H9 (cell line): ENCODE measurements at regions not wholly inside any gene's neighbourhood (a gene's known extent, or its start where the extent isn't known, plus 50 kb on each side); places are given as distances from the start of the nearest gene placed in this dataset.

Experiments
- DNase-seq: peaks from one replicate; pipeline ENCODE4 v3.0.0-alpha.2; 2017
- H2AFZ ChIP-seq: one replicate; pipeline ENCODE4 v1.6.1; 2013; ENCODE audit warnings: mild to moderate bottlenecking, low read length, control low read depth, moderate library complexity
- H2AK5ac ChIP-seq: 2 replicates; pipeline ENCODE4 v1.6.1; 2013; ENCODE audit warnings: low read length, control low read depth, mixed read lengths; ENCODE audit not compliant: insufficient read length
- H2BK120ac ChIP-seq: one replicate; pipeline ENCODE4 v1.6.1; 2013; ENCODE audit warnings: low read depth, mild to moderate bottlenecking, low read length, control low read depth, inconsistent platforms; ENCODE audit not compliant: poor library complexity, severe bottlenecking
- H2BK12ac ChIP-seq: 2 replicates; pipeline ENCODE4 v1.6.1; 2013; ENCODE audit warnings: low read length, control low read depth, mixed read lengths, low read depth; ENCODE audit not compliant: insufficient read length
- H2BK15ac ChIP-seq: 2 replicates; pipeline ENCODE4 v1.6.1; 2013; ENCODE audit warnings: low read depth, low read length, control low read depth
- H2BK20ac ChIP-seq: one replicate; pipeline ENCODE4 v1.6.1; 2013; ENCODE audit warnings: low read depth, mild to moderate bottlenecking, low read length, control low read depth, inconsistent platforms; ENCODE audit not compliant: poor library complexity, severe bottlenecking
- H2BK5ac ChIP-seq: 2 replicates; pipeline ENCODE4 v1.6.1; 2013; ENCODE audit warnings: low read length, control low read depth, mixed read lengths; ENCODE audit not compliant: insufficient read length
- H3K14ac ChIP-seq: 2 replicates; pipeline ENCODE4 v1.6.1; 2013; ENCODE audit warnings: low read length, control low read depth; ENCODE audit not compliant: insufficient read depth
- H3K18ac ChIP-seq: 2 replicates; pipeline ENCODE4 v1.6.1; 2013; ENCODE audit warnings: low read depth, mild to moderate bottlenecking, mixed read lengths, low read length, control low read depth; ENCODE audit not compliant: insufficient read length
- H3K23ac ChIP-seq: 2 replicates; pipeline ENCODE4 v1.6.1; 2013; ENCODE audit warnings: low read length, control low read depth, mixed read lengths, low read depth; ENCODE audit not compliant: insufficient read length
- H3K23me2 ChIP-seq: 2 replicates; pipeline ENCODE4 v1.6.1; 2013; ENCODE audit warnings: low read depth, mild to moderate bottlenecking, mixed read lengths, low read length, control low read depth; ENCODE audit not compliant: insufficient read length, poor library complexity, severe bottlenecking
- H3K27ac ChIP-seq: 2 replicates; pipeline ENCODE4 v1.5.1; 2013; ENCODE audit warnings: low read length, control low read depth, mixed read lengths, low read depth; ENCODE audit not compliant: insufficient read length
- H3K27me3 ChIP-seq: 2 replicates; pipeline ENCODE4 v1.6.1; 2013; ENCODE audit warnings: low read length, control low read depth, inconsistent platforms; ENCODE audit not compliant: insufficient read depth
- H3K4ac ChIP-seq: 2 replicates; pipeline ENCODE4 v1.6.1; 2013; ENCODE audit warnings: low read depth, mild to moderate bottlenecking, control low read depth, inconsistent platforms, low read length, moderate library complexity
- H3K4me1 ChIP-seq: 2 replicates; pipeline ENCODE4 v1.6.1; 2013; ENCODE audit warnings: low read length, control low read depth, inconsistent platforms; ENCODE audit not compliant: insufficient read depth
- H3K4me2 ChIP-seq: 2 replicates; pipeline ENCODE4 v1.6.1; 2013; ENCODE audit warnings: low read length, control low read depth, mixed read lengths; ENCODE audit not compliant: insufficient read length, insufficient read depth
- H3K56ac ChIP-seq: 2 replicates; pipeline ENCODE4 v1.6.1; 2013; ENCODE audit warnings: low read depth, mild to moderate bottlenecking, mixed read lengths, low read length, control low read depth; ENCODE audit not compliant: insufficient read length
- H3K79me1 ChIP-seq: 2 replicates; pipeline ENCODE4 v1.6.1; 2013; ENCODE audit warnings: low read depth, mild to moderate bottlenecking, moderate library complexity, low read length, control low read depth, inconsistent platforms; ENCODE audit not compliant: insufficient read depth, poor library complexity, severe bottlenecking
- H3K79me2 ChIP-seq: 2 replicates; pipeline ENCODE4 v1.6.1; 2013; ENCODE audit warnings: low read length, control low read depth, inconsistent platforms; ENCODE audit not compliant: insufficient read depth
- H3K9ac ChIP-seq: 2 replicates; pipeline ENCODE4 v1.6.1; 2013; ENCODE audit warnings: low read length, control low read depth, mixed read lengths; ENCODE audit not compliant: insufficient read length; ENCODE audit errors: extremely low read depth
- H3K9me3 ChIP-seq: one replicate; pipeline ENCODE4 v1.6.1; 2013; ENCODE audit warnings: low read depth, low read length, inconsistent platforms; ENCODE audit not compliant: control insufficient read depth
- H3T11ph ChIP-seq: one replicate; pipeline ENCODE4 v1.6.1; 2013; ENCODE audit warnings: mild to moderate bottlenecking, low read length, control low read depth, inconsistent platforms
- H4K20me1 ChIP-seq: one replicate; pipeline ENCODE4 v1.6.1; 2013; ENCODE audit not compliant: control insufficient read depth, insufficient read length, insufficient read depth
- H4K5ac ChIP-seq: 2 replicates; pipeline ENCODE4 v1.6.1; 2013; ENCODE audit warnings: low read depth, mild to moderate bottlenecking, mixed read lengths, low read length, control low read depth; ENCODE audit not compliant: insufficient read length
- H4K8ac ChIP-seq: replicated peaks from 2 replicates; pipeline ENCODE4 v1.6.1; 2013; ENCODE audit warnings: low read length, control low read depth, mixed read lengths, low read depth; ENCODE audit not compliant: insufficient read length
- H4K91ac ChIP-seq: 2 replicates; pipeline ENCODE4 v1.6.1; 2013; ENCODE audit warnings: low read depth, mild to moderate bottlenecking, moderate library complexity, mixed read lengths, low read length, control low read depth; ENCODE audit not compliant: insufficient read length
- H3K27ac Mint-ChIP-seq, 3 experiments: 2 replicates in 2 of 3; 3 replicates in 1 of 3; pipeline ENCODE4 v1.8.0; 2020 to 2021; ENCODE audit warnings: mixed read lengths in 3 of 3, mild to moderate bottlenecking in 1 of 3, moderate library complexity in 1 of 3
- H3K27me3 Mint-ChIP-seq: 2 replicates; pipeline ENCODE4 v1.8.0; 2021; ENCODE audit warnings: low read depth, mild to moderate bottlenecking, moderate library complexity, mixed read lengths
- H3K36me3 Mint-ChIP-seq, 3 experiments: 2 replicates in 2 of 3; 3 replicates in 1 of 3; pipeline ENCODE4 v1.8.0; 2020 to 2021; ENCODE audit warnings: low read depth in 3 of 3, mixed read lengths in 3 of 3; ENCODE audit not compliant: insufficient read depth in 1 of 3
- H3K4me1 Mint-ChIP-seq, 2 experiments: 2 replicates each; pipeline ENCODE4 v1.8.0; 2020; ENCODE audit warnings: mixed read lengths in 2 of 2
- H3K4me3 Mint-ChIP-seq, 2 experiments: 2 replicates in 1 of 2; 3 replicates in 1 of 2; pipeline ENCODE4 v1.8.0; 2020 to 2021; ENCODE audit warnings: mild to moderate bottlenecking in 2 of 2, mixed read lengths in 2 of 2, moderate library complexity in 1 of 2
- H3K9me3 Mint-ChIP-seq, 2 experiments: 2 replicates in 1 of 2; 3 replicates in 1 of 2; pipeline ENCODE4 v1.8.0; 2020; ENCODE audit warnings: mild to moderate bottlenecking in 2 of 2, mixed read lengths in 2 of 2, moderate library complexity in 1 of 2
- CTCF ChIP-seq: fragments of 200-600 bp; sonication (generic); conservative IDR thresholded peaks from 3 replicates; pipeline ENCODE4 v1.8.0; 2021; ENCODE audit warnings: antibody characterized with exemption, mild to moderate bottlenecking
- WGBS: extraction: QIAGEN DNeasy Blood & Tissue Kit; methylation state at CpG from one replicate; pipeline ENCODE4 v1.1.7; 2013; ENCODE audit warnings: missing lambda C conversion rate, low lambda C conversion rate, mixed read lengths; ENCODE audit not compliant: insufficient read length; ENCODE audit errors: extremely low coverage; 5-methylcytosine and 5-hydroxymethylcytosine counted together

- Histone ChIP-seq H4K8ac (no peak overlapping the region), H2BK15ac (no peak overlapping the region), H2AK5ac (no peak overlapping the region), H4K20me1 (no peaks in the 10 kb centered on the region), H2AFZ (no peak overlapping the region), H3K18ac (no peak overlapping the region), H3K4me2 (no peak overlapping the region), H3K4me1 (no peaks in the 10 kb centered on the region), H3T11ph (no peak overlapping the region), H2BK12ac (no peak overlapping the region), H3K79me1 (no peaks in the 10 kb centered on the region), H3K23me2 (no peaks in the 10 kb centered on the region), H3K79me2 (no peaks in the 10 kb centered on the region), H3K27ac (no peak overlapping the region), H4K5ac (no peak overlapping the region), H2BK20ac (no peak overlapping the region), H3K9me3 (no peaks in the 10 kb centered on the region), H3K14ac (no peak overlapping the region), H4K91ac (no peak overlapping the region), H3K9ac (no peak overlapping the region), H3K4ac (no peak overlapping the region), H3K23ac (no peak overlapping the region), H2BK120ac (no peak overlapping the region), H2BK5ac (no peak overlapping the region), H3K56ac (no peak overlapping the region), H3K27me3 (no peaks in the 10 kb centered on the region)
- H3K36me3 Mint-ChIP-seq = peaks cover 0 to 4% (median 2%) of the 10 kb centered on the region in 3 experiments; a peak in 4 of 7 replicates
- no peak for DNase-seq
- H3K9me3 Mint-ChIP-seq = peaks cover 9 to 17% of the 10 kb centered on the region in 2 experiments; a peak in 4 of 5 replicates
- peak overlapping the region in 1 of 3 experiments; percentile 21; a peak in 1 of 7 replicates for H3K27ac Mint-ChIP-seq
- no peak for TF ChIP-seq CTCF
- H3K4me1 Mint-ChIP-seq = peaks cover 18% of the 10 kb centered on the region in 2 experiments
- no peaks in the 10 kb centered on the region for H3K27me3 Mint-ChIP-seq
- H3K4me3 Mint-ChIP-seq = no peak overlapping the region
- no CpG with 5 or more reads among the region's 7 CpGs for WGBS
Measured at GRCh38 chrX:93354651-93355050, 318.7 kb downstream of the NAP1L3 start.
